Stomach (tissue), 4 donors: ENCODE measurements at regions not wholly inside any gene's neighbourhood (a gene's known extent, or its start where the extent isn't known, plus 50 kb on each side); places are given as distances from the start of the nearest gene placed in this dataset.

ENCODE experiments used
- EP300 ChIP-seq: sonication (generic); formaldehyde crosslinking; IDR thresholded peaks from one replicate; pipeline ENCODE4 v1.6.1; 2017; ENCODE audit warnings: antibody characterized with exemption
- POLR2A ChIP-seq, 4 donors: fragments of 450-650 bp; IDR thresholded peaks; one replicate each; pipeline ENCODE4 v1.6.1; 2016; ENCODE audit warnings: antibody characterized with exemption in 4 of 4, control low read depth in 2 of 4, mild to moderate bottlenecking in 1 of 4, moderate library complexity in 1 of 4
- POLR2AphosphoS5 ChIP-seq, 3 donors: sonication (generic); formaldehyde crosslinking; IDR thresholded peaks; one replicate each; pipeline ENCODE4 v1.6.1; 2016; ENCODE audit warnings: antibody characterized with exemption in 3 of 3
- TF ChIP-seq, protein P1 (sequence below), 7 experiments: fragments of 450-650 bp in 4 of 7; fragments of 200-600 bp in 3 of 7; sonication (generic) in 3 of 7; IDR thresholded peaks; one replicate each; pipeline ENCODE4 v1.5.1; 2016 to 2019; ENCODE audit warnings: antibody characterized with exemption in 7 of 7, control low read depth in 2 of 7, mild to moderate bottlenecking in 1 of 7

DNA sequence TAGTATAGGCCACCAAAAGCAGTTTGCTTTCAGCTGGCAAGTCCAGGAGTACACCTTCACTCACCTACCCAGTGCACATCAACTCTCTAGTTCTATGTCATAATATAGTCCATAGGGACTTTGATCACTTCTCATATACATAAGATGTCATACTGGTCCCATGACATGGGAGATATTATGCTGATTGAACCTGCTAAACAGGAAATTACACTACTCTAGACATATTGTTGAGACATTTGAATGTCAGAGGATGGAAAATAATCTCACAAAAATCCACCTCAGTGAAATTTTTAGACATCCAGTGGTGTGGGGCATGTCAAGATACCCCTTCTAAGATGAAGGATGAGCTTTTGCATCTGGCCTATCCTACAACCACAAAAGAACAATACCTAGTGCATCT is 322.5 kb downstream of the EN1 start:
- TF ChIP-seq, protein P1, sequence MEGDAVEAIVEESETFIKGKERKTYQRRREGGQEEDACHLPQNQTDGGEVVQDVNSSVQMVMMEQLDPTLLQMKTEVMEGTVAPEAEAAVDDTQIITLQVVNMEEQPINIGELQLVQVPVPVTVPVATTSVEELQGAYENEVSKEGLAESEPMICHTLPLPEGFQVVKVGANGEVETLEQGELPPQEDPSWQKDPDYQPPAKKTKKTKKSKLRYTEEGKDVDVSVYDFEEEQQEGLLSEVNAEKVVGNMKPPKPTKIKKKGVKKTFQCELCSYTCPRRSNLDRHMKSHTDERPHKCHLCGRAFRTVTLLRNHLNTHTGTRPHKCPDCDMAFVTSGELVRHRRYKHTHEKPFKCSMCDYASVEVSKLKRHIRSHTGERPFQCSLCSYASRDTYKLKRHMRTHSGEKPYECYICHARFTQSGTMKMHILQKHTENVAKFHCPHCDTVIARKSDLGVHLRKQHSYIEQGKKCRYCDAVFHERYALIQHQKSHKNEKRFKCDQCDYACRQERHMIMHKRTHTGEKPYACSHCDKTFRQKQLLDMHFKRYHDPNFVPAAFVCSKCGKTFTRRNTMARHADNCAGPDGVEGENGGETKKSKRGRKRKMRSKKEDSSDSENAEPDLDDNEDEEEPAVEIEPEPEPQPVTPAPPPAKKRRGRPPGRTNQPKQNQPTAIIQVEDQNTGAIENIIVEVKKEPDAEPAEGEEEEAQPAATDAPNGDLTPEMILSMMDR (IDR thresholded peaks at IDR 0.05): no peak
- no peak for TF ChIP-seq POLR2A (IDR thresholded peaks at IDR 0.05)
- no peak for TF ChIP-seq POLR2AphosphoS5 (IDR thresholded peaks at IDR 0.05)
- TF ChIP-seq EP300: no peak
